ENCODE measurements at regions not wholly inside any gene's neighbourhood (a gene's known extent, or its start where the extent isn't known, plus 50 kb on each side); places are given as distances from the start of the nearest gene placed in this dataset.

GRCh38 chr2:34578641-34579040, 979.5 kb upstream of the FAM98A start:
- TF ChIP-seq MYC (IDR thresholded peaks at IDR 0.05; ENCODE audit: low read depth, low read length) (no peak), CTCF (IDR thresholded peaks at IDR 0.05; ENCODE audit: low read depth, low read length) (no peak), MAX (IDR thresholded peaks at IDR 0.05; ENCODE audit: low read depth, low read length) (no peak)
- DNase-seq (ENCODE audit: low read depth): no peak
- H3K4me3 ChIP-seq (ENCODE audit: low read depth, low read length): no peak overlapping the region

GRCh38 chr2:34570266-34570872, 971.3 kb upstream of the FAM98A start:
- H3K4me3 ChIP-seq (ENCODE audit: low read depth, low read length): no peak overlapping the region
- DNase-seq (ENCODE audit: low read depth): peak; percentile 52
- peak; percentile 29 for TF ChIP-seq CTCF (IDR thresholded peaks at IDR 0.05; ENCODE audit: low read depth, low read length)
- no peak for TF ChIP-seq MAX (IDR thresholded peaks at IDR 0.05; ENCODE audit: low read depth, low read length)
- TF ChIP-seq POLR2A (IDR thresholded peaks at IDR 0.05; ENCODE audit: extremely low read depth, insufficient read length): no peak
- TF ChIP-seq MYC (IDR thresholded peaks at IDR 0.05; ENCODE audit: low read depth, low read length): no peak

- TF ChIP-seq MYC (IDR thresholded peaks at IDR 0.05; ENCODE audit: low read depth, low read length): no peak
- TF ChIP-seq POLR2A (IDR thresholded peaks at IDR 0.05; ENCODE audit: extremely low read depth, insufficient read length): no peak
- no peak for TF ChIP-seq MAX (IDR thresholded peaks at IDR 0.05; ENCODE audit: low read depth, low read length)
- DNase-seq (ENCODE audit: low read depth): no peak
- H3K4me3 ChIP-seq (ENCODE audit: low read depth, low read length): no peak overlapping the region
Measured at GRCh38 chr2:34567128-34567527, 968.0 kb upstream of the FAM98A start.

- TF ChIP-seq POLR2A (IDR thresholded peaks at IDR 0.05; ENCODE audit: extremely low read depth, insufficient read length): no peak
- TF ChIP-seq MYC (IDR thresholded peaks at IDR 0.05; ENCODE audit: low read depth, low read length): no peak
- TF ChIP-seq CTCF (IDR thresholded peaks at IDR 0.05; ENCODE audit: low read depth, low read length): no peak
- TF ChIP-seq MAX (IDR thresholded peaks at IDR 0.05; ENCODE audit: low read depth, low read length): no peak
- DNase-seq (ENCODE audit: low read depth): no peak
- no peak overlapping the region for H3K4me3 ChIP-seq (ENCODE audit: low read depth, low read length)
Measured at GRCh38 chr2:34552337-34552736, 953.2 kb upstream of the FAM98A start.

GRCh38 chr2:34549710-34550345, 950.7 kb upstream of the FAM98A start:
- DNase-seq (ENCODE audit: low read depth): no peak

More at GRCh38 chr2:34549710-34550345, 950.7 kb upstream of the FAM98A start:
- TF ChIP-seq MYC (IDR thresholded peaks at IDR 0.05; ENCODE audit: low read depth, low read length) (no peak), MAX (IDR thresholded peaks at IDR 0.05; ENCODE audit: low read depth, low read length) (no peak), POLR2A (IDR thresholded peaks at IDR 0.05; ENCODE audit: extremely low read depth, insufficient read length) (no peak), CTCF (IDR thresholded peaks at IDR 0.05; ENCODE audit: low read depth, low read length) (no peak)
- no peak overlapping the region for H3K4me3 ChIP-seq (ENCODE audit: low read depth, low read length)
